Left lobe of liver (tissue), 2 donors: ENCODE measurements at regions not wholly inside any gene's neighbourhood (a gene's known extent, or its start where the extent isn't known, plus 50 kb on each side); places are given as distances from the start of the nearest gene placed in this dataset.

Source experiments
- ATAC-seq: fragments of 200-7000 bp; cut with Tn5 transposase; one replicate; pipeline ENCODE4 v1.9.1; 2020; ENCODE audit warnings: mild to moderate bottlenecking, moderate library complexity
- DNase-seq: peaks from one replicate; pipeline ENCODE4 v3.0.0-alpha.2; 2020; ENCODE audit warnings: low spot score
- donor health status: DM: no; HTN: no; CAD: no; lungs with moderate emphysema.
- donor health status: DM: no; HTN: yes; CAD: no.

GRCh38 chr16:74232806-74233465 lies 63.7 kb upstream of the PSMD7 start:
- no peak for DNase-seq

GRCh38 chr16:74230126-74230525 lies 66.5 kb upstream of the PSMD7 start:
- no peak for ATAC-seq
- no peak for DNase-seq

More at GRCh38 chr16:74232806-74233465, 63.7 kb upstream of the PSMD7 start:
- ATAC-seq, result no peak

DNA sequence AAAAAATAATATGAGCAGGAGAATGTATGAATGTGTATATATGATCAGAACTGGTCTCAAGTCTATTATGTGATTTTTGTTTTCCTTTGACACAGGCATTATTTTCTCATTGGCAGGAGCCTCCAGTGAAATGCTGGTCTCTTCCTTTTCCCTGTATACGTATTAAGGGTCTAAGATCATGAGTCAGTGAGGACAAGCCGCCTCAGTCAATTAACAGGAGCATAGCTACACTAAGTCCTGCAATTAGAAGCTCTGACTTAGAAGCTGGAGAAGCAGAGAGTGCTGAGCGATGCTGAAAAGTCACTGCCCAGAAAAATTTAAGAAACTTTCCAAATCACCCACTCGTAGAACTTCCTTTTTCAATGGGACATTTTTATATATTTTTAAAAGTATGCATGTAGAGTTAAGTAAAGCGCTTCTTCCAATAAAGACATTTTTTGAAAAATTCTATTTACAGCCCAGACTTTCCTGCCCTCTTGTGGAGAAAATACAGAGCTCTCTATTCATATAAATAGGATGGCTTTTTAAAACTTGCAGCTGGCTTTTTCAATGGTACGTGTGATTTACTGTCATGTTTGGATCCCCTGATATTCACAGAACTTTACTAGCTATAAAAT lies 70.2 kb upstream of the PSMD7 start:
- DNase-seq (no peak), ATAC-seq (peak; percentile 73)

- no peak for ATAC-seq
- no peak for DNase-seq
These were observed 71.6 kb upstream of the PSMD7 start for GRCh38 chr16:74224828-74225612.

GRCh38 chr16:74221828-74222227 lies 74.8 kb upstream of the PSMD7 start:
- ATAC-seq (no peak), DNase-seq (no peak)

GRCh38 chr16:74219706-74220105 lies 76.9 kb upstream of the PSMD7 start:
- DNase-seq (no peak), ATAC-seq (no peak)

DNA sequence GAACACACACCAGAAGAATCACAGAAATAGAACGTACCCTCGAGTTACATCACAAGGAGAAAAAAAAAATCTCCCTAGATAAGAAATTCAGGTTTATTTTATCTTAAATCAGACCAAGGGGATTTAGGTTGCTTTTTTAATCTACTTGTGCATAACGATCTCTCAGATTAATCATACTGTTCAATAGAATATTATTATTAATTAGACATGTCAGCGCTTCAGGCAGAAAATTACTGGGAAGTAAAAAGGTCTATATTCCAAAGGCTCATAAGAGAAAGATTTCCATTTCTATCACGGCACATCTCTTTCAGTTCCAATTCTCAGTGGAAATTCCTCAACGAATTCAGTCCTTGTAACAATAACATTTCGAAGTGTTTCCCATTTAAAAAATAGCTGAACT lies 77.7 kb upstream of the PSMD7 start:
- DNase-seq (no peak), ATAC-seq (no peak)

DNA sequence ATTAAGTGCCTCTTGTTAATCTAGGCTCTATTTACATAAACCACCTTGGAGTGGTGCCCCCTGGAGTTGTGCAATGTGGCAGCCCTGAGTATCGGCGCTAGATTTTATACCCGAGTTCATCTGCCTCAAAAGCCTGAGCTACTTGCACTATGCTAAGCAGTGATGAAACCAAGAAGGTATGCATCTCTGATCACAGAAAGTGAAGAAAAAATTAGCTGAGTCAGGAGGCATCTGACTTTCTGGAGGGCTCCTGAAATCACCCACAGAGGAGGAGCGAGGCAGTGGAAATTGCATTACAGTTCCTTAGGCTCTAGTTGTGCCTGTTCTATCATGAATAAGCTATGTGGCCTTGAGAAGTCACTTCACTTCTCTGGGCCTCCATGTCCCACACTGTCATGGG lies 80.3 kb upstream of the PSMD7 start:
- no peak for ATAC-seq
- DNase-seq, result no peak

DNA sequence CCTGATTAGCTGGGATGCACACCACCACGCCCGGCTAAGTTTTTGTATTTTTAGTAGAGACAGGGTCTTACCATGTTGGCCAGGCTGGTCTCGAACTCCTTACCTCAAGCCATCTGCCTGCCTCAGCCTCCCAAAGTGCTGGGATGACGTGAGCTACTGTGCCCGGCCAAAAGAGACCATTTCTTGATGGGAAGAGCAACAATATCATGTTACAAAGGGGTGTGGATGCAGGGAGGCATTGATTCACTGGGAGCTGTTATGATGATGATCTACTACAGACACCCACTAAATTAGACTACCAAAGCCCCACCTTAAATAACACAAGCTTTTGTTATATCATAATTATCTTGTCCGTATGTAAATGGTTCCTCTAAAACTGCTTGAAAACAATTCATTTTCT lies 81.4 kb upstream of the PSMD7 start:
- ATAC-seq (no peak), DNase-seq (no peak)

DNA sequence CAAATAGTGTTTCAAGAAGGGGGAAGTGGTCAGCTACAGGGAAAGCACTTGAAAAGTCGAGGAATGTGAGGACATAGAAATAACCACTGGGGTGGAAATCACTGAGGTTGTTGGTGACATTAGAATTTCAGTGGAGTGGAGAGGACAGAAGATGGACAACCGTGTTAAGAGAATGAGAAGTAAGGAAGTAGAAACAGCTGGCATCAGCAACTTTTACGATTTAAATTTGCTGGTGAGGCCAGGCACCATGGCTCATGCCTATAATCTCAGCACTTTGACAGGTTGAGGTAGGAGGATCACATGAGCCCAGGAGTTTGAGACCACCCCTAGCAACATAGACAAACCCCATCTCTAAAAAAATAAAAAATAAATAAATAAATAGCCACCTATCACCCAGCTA lies 83.2 kb upstream of the PSMD7 start:
- ATAC-seq, result no peak
- no peak for DNase-seq

GRCh38 chr16:74210245-74210644 lies 86.4 kb upstream of the PSMD7 start:
- no peak for ATAC-seq

GRCh38 chr16:74202009-74202408 lies 94.6 kb upstream of the PSMD7 start:
- DNase-seq (no peak), ATAC-seq (no peak)

More at GRCh38 chr16:74210245-74210644, 86.4 kb upstream of the PSMD7 start:
- no peak for DNase-seq

DNA sequence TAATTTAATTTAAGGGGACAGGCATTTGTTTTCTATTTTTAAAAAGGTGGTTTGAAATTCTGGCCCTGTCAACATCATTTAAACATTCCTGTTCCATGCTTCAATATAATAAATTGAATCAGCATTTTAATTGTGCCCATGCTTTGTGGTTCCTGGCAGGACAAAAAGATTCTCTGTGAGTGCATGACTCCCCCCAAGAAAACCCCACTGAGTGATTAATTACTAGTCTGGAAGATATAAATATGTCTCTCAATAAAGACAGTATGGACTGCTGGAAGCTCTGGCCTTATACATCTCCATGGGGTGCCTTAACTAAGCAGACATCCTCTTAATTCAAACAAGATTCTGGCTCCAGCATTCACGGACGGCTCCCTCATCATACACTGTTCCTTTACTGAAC lies 95.0 kb upstream of the PSMD7 start:
- DNase-seq (no peak), ATAC-seq (no peak)

DNA sequence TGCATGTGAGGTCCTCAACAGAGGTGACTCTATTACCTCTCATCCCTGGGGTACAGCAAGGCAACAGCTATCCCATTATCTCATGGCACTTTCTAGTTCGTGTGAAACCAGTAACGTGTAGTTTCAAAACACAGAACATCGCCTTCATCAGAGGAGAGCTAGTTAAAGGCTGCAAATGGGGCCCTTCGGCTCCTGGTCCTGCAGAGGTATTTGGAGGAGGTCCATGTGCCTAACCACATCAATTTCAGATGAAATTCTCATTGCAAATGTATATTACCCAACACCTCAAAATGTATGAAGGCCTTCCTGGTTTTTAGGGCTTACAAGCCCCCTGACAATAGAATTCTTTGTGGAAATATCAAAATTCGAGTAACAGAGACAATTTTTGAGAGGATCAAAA lies 95.7 kb upstream of the PSMD7 start:
- no peak for ATAC-seq
- no peak for DNase-seq

GRCh38 chr16:74199842-74200124 lies 96.8 kb upstream of the PSMD7 start:
- ATAC-seq, result peak; percentile 90

GRCh38 chr16:74199066-74199841 lies 97.4 kb upstream of the PSMD7 start:
- ATAC-seq, result peak; percentile 86
- DNase-seq, result no peak

More at GRCh38 chr16:74199842-74200124, 96.8 kb upstream of the PSMD7 start:
- peak; percentile 75 for DNase-seq

- no peak for DNase-seq
- ATAC-seq, result no peak
These were observed 104.3 kb upstream of the PSMD7 start for GRCh38 chr16:74192281-74192797.

GRCh38 chr16:74190292-74190691 lies 106.3 kb upstream of the PSMD7 start:
- no peak for ATAC-seq
- no peak for DNase-seq

DNA sequence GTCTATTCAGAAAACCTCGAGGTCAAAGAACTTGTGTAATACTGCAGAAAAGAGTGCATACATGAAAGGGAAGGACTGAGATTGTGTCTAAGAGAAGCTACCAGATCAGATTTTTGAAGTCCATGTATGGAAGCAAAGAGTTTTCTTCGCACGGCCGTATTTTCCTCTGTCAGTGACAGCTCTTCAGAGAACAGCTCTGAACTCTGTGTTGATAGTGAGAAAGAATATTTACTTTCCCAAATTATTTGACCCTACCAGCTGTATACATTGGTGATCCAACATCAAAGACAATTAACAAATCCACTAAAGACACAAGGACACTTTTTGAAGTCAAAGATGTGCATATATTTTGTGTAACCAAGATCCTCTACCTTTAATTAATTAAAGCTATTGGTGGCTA lies 107.8 kb upstream of the PSMD7 start:
- ATAC-seq (no peak), DNase-seq (no peak)

GRCh38 chr16:74186561-74186971 lies 110.0 kb upstream of the PSMD7 start:
- DNase-seq, result no peak

GRCh38 chr16:74184839-74185238 lies 111.8 kb upstream of the PSMD7 start:
- DNase-seq, result peak; percentile 66
- ATAC-seq, result peak; percentile 90

More at GRCh38 chr16:74186561-74186971, 110.0 kb upstream of the PSMD7 start:
- no peak for ATAC-seq
